HEK293T (cell line): ENCODE measurements at regions not wholly inside any gene's neighbourhood (a gene's known extent, or its start where the extent isn't known, plus 50 kb on each side); places are given as distances from the start of the nearest gene placed in this dataset.

ENCODE experiments used
- ARNT ChIP-seq: fragments of 450-650 bp; IDR thresholded peaks from 2 replicates; pipeline ENCODE4 v1.6.1; 2017; ENCODE audit warnings: mild to moderate bottlenecking
- BHLHE40 ChIP-seq: fragments of 450-650 bp; IDR thresholded peaks from 2 replicates; pipeline ENCODE4 v1.6.1; 2016; ENCODE audit warnings: mild to moderate bottlenecking, moderate library complexity, borderline replicate concordance
- CTBP1 ChIP-seq: fragments of 450-650 bp; IDR thresholded peaks from 2 replicates; pipeline ENCODE4 v1.6.1; 2016; ENCODE audit warnings: borderline replicate concordance
- ELF4 ChIP-seq: fragments of 450-650 bp; IDR thresholded peaks from 2 replicates; pipeline ENCODE4 v1.6.1; 2017; ENCODE audit warnings: antibody characterized with exemption
- FOXA1 ChIP-seq: fragments of 450-650 bp; IDR thresholded peaks from 2 replicates; pipeline ENCODE4 v1.6.1; 2016; ENCODE audit warnings: mild to moderate bottlenecking
- FOXK2 ChIP-seq: fragments of 450-650 bp; IDR thresholded peaks from 2 replicates; pipeline ENCODE4 v1.6.1; 2016; ENCODE audit warnings: mild to moderate bottlenecking
- FOXM1 ChIP-seq: fragments of 450-650 bp; IDR thresholded peaks from 2 replicates; pipeline ENCODE4 v1.6.1; 2017; ENCODE audit warnings: mild to moderate bottlenecking, borderline replicate concordance
- HDGF ChIP-seq: fragments of 450-650 bp; IDR thresholded peaks from 2 replicates; pipeline ENCODE4 v1.6.1; 2017; ENCODE audit warnings: antibody characterized with exemption, borderline replicate concordance
- LEF1 ChIP-seq: fragments of 450-650 bp; IDR thresholded peaks from 2 replicates; pipeline ENCODE4 v1.6.1; 2017; ENCODE audit warnings: mild to moderate bottlenecking, borderline replicate concordance
- NFRKB ChIP-seq: fragments of 450-650 bp; IDR thresholded peaks from 2 replicates; pipeline ENCODE4 v1.6.1; 2016; ENCODE audit warnings: mild to moderate bottlenecking, moderate library complexity
- PKNOX1 ChIP-seq: fragments of 450-650 bp; IDR thresholded peaks from 2 replicates; pipeline ENCODE4 v1.6.1; 2016
- SP1 ChIP-seq: fragments of 450-650 bp; IDR thresholded peaks from 2 replicates; pipeline ENCODE4 v1.6.1; 2017
- TARDBP ChIP-seq: fragments of 450-650 bp; IDR thresholded peaks from 2 replicates; pipeline ENCODE4 v1.6.1; 2016
- ZNF384 ChIP-seq: fragments of 450-650 bp; IDR thresholded peaks from 2 replicates; pipeline ENCODE4 v1.6.1; 2016

DNA sequence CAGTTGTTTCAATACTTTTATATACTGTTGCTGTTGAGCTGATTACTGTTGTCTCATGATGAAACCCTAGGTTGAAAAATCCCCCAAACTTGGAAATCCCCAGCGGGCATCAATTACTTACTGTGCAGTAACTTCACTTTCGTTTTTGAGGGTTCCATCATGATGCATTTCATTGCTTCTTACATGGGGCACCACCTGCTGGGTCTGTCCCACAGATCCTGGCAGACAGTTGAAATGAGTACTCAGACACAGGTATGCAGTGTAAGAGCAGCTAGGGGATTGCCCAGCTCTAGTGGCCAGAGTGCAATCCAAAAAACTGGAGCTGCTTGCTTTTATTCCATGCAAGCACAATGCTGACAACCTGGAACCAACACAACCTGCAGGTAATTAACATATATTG, 132.5 kb upstream of the ZNF91 start:
- TF ChIP-seq FOXA1 (no peak), FOXM1 (no peak), PKNOX1 (no peak), NFRKB (no peak), FOXK2 (no peak), ELF4 (no peak), HDGF (no peak), TARDBP (no peak), SP1 (no peak), BHLHE40 (no peak), ZNF384 (no peak), LEF1 (no peak), ARNT (no peak), CTBP1 (no peak)
